Esophagus muscularis mucosa (tissue), 4 donors: ENCODE measurements at regions not wholly inside any gene's neighbourhood (a gene's known extent, or its start where the extent isn't known, plus 50 kb on each side); places are given as distances from the start of the nearest gene placed in this dataset.

Source experiments
- EP300 ChIP-seq: sonication (generic); formaldehyde crosslinking; IDR thresholded peaks from one replicate; pipeline ENCODE4 v1.6.1; 2017; ENCODE audit warnings: antibody characterized with exemption
- POLR2A ChIP-seq: fragments of 450-650 bp; IDR thresholded peaks from one replicate; pipeline ENCODE4 v1.6.1; 2017; ENCODE audit warnings: antibody characterized with exemption, moderate library complexity, mild to moderate bottlenecking, low read depth
- POLR2AphosphoS5 ChIP-seq, 2 donors: sonication (generic); formaldehyde crosslinking; IDR thresholded peaks; one replicate each; pipeline ENCODE4 v1.6.1; 2017; ENCODE audit warnings: antibody characterized with exemption in 2 of 2
- TF ChIP-seq, protein P1 (sequence below), 3 experiments: fragments of 200-600 bp in 2 of 3; fragments of 450-650 bp in 1 of 3; sonication (generic) in 2 of 3; IDR thresholded peaks; one replicate each; pipeline ENCODE4 v1.5.1; 2017 to 2019; ENCODE audit warnings: antibody characterized with exemption in 3 of 3, mild to moderate bottlenecking in 2 of 3, moderate library complexity in 1 of 3

DNA sequence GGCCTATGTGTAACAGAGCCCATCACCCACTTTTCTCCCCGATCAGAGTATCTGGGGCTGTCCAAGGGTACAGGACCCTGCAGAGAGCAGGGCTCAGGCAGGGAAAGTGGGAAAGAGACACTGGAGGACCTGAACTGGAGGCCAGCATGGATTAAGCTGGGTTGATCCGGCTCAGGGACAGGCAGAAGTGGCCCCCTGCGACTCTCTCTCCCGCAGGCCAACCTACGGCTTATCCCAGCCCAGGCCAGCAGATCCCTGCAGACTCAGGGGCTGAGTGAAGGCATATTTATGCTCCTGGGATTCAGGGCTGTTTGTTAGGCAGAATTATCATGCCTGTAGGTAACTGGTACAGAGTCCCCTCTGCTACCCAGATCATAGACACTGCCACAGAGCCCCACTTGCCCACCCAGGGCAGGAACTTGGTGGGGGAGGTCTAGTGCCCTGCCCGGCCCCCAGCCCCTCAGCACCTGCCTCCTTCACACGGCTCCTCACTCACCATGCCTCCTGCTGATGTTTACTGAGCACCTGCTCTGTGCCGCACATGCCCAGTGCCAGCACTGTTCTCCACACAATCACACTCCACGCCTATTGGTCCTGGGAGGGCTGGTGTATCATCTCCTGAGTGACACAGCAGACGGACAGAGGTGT lies 87.3 kb downstream of the ADRA2C start:
- TF ChIP-seq, protein P1, sequence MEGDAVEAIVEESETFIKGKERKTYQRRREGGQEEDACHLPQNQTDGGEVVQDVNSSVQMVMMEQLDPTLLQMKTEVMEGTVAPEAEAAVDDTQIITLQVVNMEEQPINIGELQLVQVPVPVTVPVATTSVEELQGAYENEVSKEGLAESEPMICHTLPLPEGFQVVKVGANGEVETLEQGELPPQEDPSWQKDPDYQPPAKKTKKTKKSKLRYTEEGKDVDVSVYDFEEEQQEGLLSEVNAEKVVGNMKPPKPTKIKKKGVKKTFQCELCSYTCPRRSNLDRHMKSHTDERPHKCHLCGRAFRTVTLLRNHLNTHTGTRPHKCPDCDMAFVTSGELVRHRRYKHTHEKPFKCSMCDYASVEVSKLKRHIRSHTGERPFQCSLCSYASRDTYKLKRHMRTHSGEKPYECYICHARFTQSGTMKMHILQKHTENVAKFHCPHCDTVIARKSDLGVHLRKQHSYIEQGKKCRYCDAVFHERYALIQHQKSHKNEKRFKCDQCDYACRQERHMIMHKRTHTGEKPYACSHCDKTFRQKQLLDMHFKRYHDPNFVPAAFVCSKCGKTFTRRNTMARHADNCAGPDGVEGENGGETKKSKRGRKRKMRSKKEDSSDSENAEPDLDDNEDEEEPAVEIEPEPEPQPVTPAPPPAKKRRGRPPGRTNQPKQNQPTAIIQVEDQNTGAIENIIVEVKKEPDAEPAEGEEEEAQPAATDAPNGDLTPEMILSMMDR (IDR thresholded peaks at IDR 0.05): no peak
- TF ChIP-seq POLR2A: no peak
- no peak for TF ChIP-seq POLR2AphosphoS5 (IDR thresholded peaks at IDR 0.05)
- TF ChIP-seq EP300: no peak
